A204.1 (cell line): ENCODE measurements at regions not wholly inside any gene's neighbourhood (a gene's known extent, or its start where the extent isn't known, plus 50 kb on each side); places are given as distances from the start of the nearest gene placed in this dataset.
"Not testable (repeated sequence)": the region's sequence is repeated elsewhere in the genome, so short reads cannot be mapped to it uniquely, and the experiment has no call there.

Source experiments
- FAIRE-seq: peaks from 2 replicates; lab custom pipeline; 2012; peaks lifted over from hg19 to GRCh38; lab: Jason Lieb, UNC

- FAIRE-seq, result no peak
These were observed 648.2 kb downstream of the SLCO4C1 start for GRCh38 chr5:101647861-101648260.

DNA sequence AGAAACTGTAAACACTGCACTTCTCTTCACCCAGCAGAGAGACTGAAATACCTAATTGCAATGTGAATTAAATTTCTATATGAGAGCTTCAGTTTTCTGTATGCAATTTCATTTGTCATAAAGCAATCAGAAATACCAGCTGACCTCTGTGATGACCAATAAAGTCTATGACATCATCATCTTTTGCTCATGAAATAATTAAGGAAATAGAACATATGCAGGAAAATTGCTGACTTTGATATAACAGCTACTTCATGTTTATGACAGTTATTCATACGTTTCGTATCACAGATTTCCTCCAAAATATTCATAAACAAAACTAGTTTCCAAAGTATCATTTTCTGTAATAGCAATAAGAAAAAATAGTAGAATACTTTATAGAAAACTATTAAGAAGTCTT lies 652.3 kb downstream of the SLCO4C1 start:
- no peak for FAIRE-seq

DNA sequence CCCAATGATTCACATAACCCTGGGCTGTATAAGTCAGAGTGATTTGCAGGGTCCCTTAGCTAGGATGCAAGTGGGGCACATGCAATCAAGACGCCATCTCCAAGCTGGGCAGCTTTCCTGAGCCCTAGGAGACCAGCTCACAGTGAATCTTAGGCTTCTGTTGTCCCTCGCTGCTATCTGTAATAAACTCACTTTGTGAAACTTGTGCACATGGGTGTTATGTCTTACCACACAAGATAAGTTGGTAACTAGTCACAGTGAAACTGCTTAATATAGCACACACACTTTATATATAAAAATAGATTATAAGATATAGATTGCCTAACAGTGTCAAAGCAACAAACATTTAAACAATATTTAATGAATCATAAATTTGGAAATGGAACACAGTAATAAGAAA lies 658.5 kb downstream of the SLCO4C1 start:
- no peak for FAIRE-seq

DNA sequence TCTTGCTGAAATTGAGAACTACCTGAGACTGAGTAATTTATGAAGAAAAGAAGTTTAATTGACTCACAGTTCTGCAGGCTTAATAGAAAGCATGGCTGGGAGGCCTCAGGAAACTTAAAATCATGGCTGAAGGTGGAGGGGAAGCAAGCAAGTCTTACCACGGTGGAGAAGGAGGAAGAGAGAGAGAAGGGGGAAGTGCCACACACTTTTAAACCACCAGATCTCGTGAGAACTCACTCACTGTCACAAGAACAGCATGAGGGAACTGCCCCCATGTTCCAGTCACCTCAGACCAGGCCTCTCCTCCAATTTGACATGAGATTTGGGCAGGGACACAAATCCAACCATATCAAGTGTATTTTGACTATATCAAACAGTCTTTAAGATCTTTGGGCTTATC lies 668.3 kb downstream of the SLCO4C1 start:
- not testable (repeated sequence) for FAIRE-seq

GRCh38 chr5:101626572-101626971 lies 669.5 kb downstream of the SLCO4C1 start:
- no peak for FAIRE-seq

DNA sequence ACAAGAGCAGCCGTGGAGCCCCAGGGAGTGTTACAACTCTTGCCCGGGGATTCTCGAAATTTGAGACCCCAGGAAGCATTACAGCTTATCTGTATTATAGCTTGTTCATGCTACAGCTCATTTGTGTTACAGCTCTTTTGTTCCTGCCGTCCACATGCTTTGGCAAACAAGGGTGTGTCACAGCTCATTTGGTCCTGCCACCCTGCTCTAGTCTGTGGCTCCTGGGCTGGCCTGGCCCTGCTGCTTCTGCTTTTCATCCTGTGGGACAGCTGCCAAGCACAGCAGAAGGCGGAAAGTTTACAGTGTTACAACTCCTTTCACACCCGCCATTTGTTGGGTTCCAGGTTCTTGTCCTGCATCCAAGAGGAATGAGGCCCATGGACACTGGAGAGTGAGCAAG lies 685.0 kb downstream of the SLCO4C1 start:
- no peak for FAIRE-seq

DNA sequence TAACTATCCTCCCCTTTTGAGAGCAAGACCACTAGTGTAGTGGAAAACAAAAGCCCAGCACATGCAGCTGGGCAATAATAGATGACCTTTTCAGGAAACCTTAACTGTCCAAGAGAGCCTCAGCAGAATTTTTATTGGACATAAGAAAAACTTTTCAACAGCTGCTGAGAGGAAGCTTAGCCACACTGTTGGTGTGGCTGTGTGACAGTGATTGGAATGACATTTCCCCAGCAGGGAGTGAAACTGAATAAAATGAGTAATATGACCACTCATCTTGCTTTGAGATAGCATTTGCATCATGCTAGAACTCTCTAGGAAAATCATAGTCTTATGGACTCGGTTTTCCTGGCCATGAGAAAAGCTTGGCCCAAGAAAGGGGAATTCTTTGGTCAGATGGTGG lies 687.8 kb downstream of the SLCO4C1 start:
- no peak for FAIRE-seq

DNA sequence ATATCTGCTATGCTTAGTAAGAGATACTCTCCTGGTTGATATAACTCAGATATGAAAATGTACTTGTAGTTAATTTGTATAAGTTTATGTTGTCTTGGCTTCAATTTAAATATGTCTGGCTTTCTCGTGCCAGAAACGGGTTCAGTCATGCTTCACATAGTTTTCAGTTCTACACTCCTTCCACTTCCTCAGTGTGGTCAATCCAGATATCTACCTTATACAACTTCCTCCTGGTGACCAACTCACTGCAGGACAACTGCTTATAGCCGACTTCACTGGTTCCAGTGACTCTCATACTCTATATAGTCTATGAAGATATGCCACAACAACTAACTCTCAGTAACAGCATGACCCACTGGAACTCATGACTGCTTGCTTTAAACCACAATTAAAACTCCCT lies 690.4 kb downstream of the SLCO4C1 start:
- FAIRE-seq, result no peak

- FAIRE-seq, result no peak
These were observed 695.5 kb downstream of the SLCO4C1 start for GRCh38 chr5:101600614-101601013.

- no peak for FAIRE-seq
These were observed 687.3 kb upstream of the ST8SIA4 start for GRCh38 chr5:101590384-101590783.

DNA sequence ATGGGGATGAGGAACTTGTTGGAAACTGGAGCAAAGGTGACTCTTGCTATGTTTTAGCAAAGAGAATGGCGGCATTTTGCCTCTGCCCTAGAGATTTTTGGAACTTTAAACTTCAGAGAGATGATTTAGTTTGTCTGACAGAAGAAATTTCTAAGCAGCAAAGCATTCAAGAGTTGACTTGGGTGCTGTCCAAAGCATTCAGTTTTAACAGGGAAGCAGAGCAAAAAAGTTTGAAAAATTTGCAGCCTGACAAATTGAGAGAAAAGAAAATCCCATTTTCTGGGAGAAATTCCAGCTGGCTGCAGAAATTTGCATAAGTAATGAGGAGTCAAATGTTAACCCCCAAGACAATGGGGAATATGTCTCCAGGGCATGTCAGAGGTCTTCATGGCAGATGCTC lies 682.3 kb upstream of the ST8SIA4 start:
- no peak for FAIRE-seq

DNA sequence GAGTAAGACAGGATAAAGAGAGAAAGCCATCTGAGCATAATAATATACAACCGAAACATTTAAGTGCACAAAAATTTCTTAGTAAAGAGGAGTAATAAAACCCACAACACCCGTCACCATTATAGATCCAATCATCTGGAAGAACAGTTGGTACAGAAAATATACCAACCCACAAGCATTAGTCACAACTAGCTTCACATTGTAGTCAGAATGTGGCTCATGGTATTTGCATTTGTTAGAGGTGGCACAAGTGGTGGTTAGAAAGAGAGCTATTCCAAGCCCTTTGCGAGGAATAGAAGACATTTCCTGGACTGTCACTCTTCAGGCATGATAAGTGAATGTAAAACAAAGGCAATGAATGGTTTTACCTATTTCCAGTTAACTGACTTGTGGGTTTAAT lies 677.5 kb upstream of the ST8SIA4 start:
- no peak for FAIRE-seq

GRCh38 chr5:101574017-101574416 lies 670.9 kb upstream of the ST8SIA4 start:
- FAIRE-seq, result no peak

GRCh38 chr5:101561018-101561417 lies 657.9 kb upstream of the ST8SIA4 start:
- FAIRE-seq, result no peak

- no peak for FAIRE-seq
These were observed 640.7 kb upstream of the ST8SIA4 start for GRCh38 chr5:101543780-101544179.

GRCh38 chr5:101539315-101539714 lies 636.2 kb upstream of the ST8SIA4 start:
- FAIRE-seq, result no peak

DNA sequence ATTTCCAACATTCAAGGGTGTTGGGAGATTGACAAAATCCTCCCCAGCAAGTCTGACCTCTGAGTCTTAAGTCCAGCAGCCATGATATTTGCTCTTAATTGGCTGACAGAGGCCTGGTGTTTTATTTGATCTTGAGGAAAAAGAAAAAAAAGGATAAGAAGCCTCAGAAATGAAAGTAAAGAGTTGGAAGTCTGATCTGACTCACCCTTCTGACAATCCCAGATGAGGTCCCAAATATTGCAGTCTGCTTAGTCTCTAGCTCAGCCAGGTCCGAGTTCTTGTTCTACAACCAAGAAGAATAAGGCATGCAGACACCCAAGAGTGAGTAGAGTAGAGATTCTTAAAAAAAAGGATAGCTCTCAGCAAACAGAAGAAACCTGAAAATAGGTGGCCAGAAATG lies 632.5 kb upstream of the ST8SIA4 start:
- FAIRE-seq, result no peak

- FAIRE-seq, result no peak
These were observed 631.5 kb upstream of the ST8SIA4 start for GRCh38 chr5:101534491-101535110.

GRCh38 chr5:101532430-101532829 lies 629.3 kb upstream of the ST8SIA4 start:
- no peak for FAIRE-seq

- FAIRE-seq, result no peak
These were observed 627.9 kb upstream of the ST8SIA4 start for GRCh38 chr5:101531026-101531425.

DNA sequence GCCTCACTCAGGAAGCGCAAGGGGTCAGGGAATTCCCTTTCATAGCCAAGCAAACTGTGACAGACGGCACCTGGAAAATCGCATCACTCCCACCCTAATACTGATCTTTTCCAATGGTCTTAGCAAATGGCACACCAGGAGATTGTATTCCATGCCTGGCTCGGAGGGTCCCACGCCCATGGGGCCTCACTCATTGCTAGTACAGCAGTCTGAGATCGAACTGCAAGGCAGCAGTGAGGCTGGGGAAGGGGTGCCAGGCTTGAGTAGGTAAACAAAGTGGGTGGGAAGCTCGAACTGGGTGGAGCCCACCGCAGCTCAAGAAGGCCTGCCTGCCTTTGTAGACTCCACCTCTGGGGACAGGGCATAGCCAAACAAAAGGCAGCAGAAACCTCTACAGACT lies 626.0 kb upstream of the ST8SIA4 start:
- not testable (repeated sequence) for FAIRE-seq

- FAIRE-seq, result no peak
These were observed 617.3 kb upstream of the ST8SIA4 start for GRCh38 chr5:101520417-101520816.

- no peak for FAIRE-seq
These were observed 614.7 kb upstream of the ST8SIA4 start for GRCh38 chr5:101517795-101518194.

DNA sequence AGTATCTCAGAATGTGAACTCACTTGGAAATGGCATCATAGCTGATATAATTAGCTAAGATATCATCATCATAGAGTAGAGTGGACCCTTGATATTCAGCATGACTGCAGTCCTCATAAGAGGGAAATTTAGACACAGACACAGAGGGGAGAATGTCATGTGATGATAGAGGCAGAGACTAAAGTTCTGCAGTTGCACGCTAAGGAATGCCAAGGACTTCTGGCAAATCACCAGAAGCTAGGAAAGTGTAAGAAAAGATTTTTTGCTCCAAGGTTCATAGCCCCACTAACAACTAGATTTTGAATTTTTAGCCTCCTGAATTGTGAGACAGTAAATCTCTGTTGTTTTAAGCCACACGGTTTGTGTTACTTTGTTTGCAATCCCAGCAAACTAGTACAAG lies 612.6 kb upstream of the ST8SIA4 start:
- FAIRE-seq, result no peak
